ENCODE measurements at regions not wholly inside any gene's neighbourhood (a gene's known extent, or its start where the extent isn't known, plus 50 kb on each side); places are given as distances from the start of the nearest gene placed in this dataset.

DNA sequence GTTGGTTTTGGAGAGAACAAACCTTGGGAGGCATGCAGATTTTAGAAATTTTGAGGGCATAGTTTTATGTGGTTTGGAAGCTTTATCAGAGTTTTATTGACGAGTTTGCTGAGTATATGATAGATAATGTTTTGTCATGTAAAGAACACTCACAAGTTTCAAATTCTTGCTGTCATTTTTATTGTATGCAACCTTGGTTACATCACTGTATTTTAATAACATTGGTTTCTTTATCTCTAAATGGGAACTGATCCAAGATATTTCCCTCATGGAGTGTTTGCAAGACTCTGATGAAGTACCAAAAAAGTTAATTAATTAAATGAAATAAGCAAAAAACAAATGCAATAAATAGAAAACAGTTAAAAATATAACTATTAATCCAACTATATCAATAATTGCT, 170.3 kb downstream of the SMC2 start:
- TF ChIP-seq EZH2phosphoT487 (IDR thresholded peaks at IDR 0.05) (no peak), EZH2 (IDR thresholded peaks at IDR 0.05) (no peak)
- TF ChIP-seq, protein P1, sequence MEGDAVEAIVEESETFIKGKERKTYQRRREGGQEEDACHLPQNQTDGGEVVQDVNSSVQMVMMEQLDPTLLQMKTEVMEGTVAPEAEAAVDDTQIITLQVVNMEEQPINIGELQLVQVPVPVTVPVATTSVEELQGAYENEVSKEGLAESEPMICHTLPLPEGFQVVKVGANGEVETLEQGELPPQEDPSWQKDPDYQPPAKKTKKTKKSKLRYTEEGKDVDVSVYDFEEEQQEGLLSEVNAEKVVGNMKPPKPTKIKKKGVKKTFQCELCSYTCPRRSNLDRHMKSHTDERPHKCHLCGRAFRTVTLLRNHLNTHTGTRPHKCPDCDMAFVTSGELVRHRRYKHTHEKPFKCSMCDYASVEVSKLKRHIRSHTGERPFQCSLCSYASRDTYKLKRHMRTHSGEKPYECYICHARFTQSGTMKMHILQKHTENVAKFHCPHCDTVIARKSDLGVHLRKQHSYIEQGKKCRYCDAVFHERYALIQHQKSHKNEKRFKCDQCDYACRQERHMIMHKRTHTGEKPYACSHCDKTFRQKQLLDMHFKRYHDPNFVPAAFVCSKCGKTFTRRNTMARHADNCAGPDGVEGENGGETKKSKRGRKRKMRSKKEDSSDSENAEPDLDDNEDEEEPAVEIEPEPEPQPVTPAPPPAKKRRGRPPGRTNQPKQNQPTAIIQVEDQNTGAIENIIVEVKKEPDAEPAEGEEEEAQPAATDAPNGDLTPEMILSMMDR (IDR thresholded peaks at IDR 0.05), result no peak
- Histone ChIP-seq H3K4me3 (no peak overlapping the region), H3K27me3 (no peaks in the 10 kb centered on the region), H3F3A (ENCODE audit: low read depth) (no peaks in the 10 kb centered on the region), H3K4me2 (no peak overlapping the region), H2AFZ (replicated peaks) (no peak overlapping the region), H3K9ac (no peak overlapping the region), H3K9me3 (ENCODE audit: low read depth) (no peaks in the 10 kb centered on the region), H3K4me1 (no peaks in the 10 kb centered on the region), H3K79me2 (ENCODE audit: low read depth) (no peaks in the 10 kb centered on the region), H3K27ac (no peak overlapping the region), H3K36me3 (no peaks in the 10 kb centered on the region), H4K20me1 (ENCODE audit: low read depth) (no peaks in the 10 kb centered on the region)
- Mint-ChIP-seq H3K9me3 (no peaks in the 10 kb centered on the region), H3K4me1 (no peaks in the 10 kb centered on the region), H3K4me3 (no peak overlapping the region), H3K27ac (no peak overlapping the region), H3K27me3 (ENCODE audit: insufficient read depth, low read depth) (no peaks in the 10 kb centered on the region), H3K36me3 (no peaks in the 10 kb centered on the region)
- no peak for DNase-seq (ENCODE audit: low spot score)

DNA sequence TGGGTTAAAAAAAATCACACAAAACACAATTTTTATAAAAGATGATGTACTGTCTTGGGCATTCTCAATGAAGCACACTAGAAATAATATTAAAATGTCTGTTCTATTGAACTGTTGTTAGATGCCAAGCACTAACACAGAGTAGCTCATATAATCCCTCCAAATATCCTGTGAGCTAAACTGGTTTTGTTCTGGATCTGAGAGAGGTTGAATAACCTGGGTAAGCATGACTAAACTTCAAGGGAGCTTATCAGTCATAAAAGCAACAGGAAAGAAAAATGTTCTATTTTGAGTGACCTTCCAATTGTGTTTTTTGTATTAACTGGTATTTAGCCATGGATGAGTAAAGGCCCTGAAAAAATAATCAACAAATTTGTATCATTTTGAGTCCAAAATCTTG, 175.3 kb downstream of the SMC2 start:
- H3K27ac ChIP-seq, result no peak overlapping the region
- H3K36me3 Mint-ChIP-seq, result no peaks in the 10 kb centered on the region
- no peak for TF ChIP-seq EZH2 (IDR thresholded peaks at IDR 0.05)
- TF ChIP-seq, protein P1 (IDR thresholded peaks at IDR 0.05), result no peak
- TF ChIP-seq EZH2phosphoT487 (IDR thresholded peaks at IDR 0.05), result no peak

DNA sequence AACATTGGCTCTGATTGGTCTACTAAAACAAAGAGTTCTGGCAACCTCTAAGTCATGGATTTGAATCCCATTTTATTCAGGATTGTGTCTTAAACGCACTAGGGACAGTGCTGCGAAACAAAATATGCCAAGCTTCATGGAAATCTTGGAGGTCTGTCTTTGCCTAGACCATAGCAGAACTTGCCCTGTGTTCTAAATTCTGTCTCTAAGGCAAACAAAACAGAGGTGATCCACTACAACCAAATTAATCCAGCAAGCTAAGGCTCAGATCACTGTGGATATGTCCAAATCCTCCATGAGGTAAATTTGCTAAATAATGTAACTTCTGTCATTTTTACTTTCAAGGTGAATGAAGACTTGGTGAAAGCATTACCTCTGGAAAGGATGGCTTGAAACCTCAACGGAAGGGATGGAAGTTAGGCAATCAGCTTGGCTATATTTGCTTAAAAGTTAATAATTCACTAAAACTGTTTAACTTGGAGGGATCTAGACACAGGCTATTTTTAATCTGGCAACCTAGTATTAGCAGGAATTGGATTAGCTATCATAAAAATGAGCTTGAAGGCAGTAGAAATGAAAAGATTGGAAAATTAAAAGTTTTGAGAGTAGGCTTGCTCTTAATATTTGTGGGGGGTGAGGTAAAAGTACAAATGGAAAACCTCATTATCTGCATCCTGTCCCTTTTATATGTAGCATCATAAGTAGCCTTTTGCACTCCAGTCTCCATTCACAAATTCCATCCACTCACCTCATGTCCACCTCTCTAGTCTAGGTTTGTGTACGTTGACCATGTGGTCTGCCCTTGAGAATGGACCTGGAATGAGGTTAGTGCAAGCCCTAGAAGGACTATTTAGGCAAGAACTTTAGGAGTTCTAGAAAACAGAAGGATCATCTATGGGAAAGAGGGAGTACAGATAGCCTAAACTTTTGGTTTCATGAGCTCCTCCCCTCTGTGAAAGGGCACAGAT, 176.2 kb downstream of the SMC2 start:
- Histone ChIP-seq H3K9ac (no peak overlapping the region), H3K27ac (no peak overlapping the region), H3K4me2 (no peak overlapping the region), H3K4me1 (no peaks in the 10 kb centered on the region), H2AFZ (replicated peaks) (no peak overlapping the region), H3K9me3 (ENCODE audit: low read depth) (no peaks in the 10 kb centered on the region), H3K27me3 (no peaks in the 10 kb centered on the region), H3K4me3 (no peak overlapping the region), H4K20me1 (ENCODE audit: low read depth) (no peaks in the 10 kb centered on the region), H3K79me2 (ENCODE audit: low read depth) (no peaks in the 10 kb centered on the region), H3F3A (ENCODE audit: low read depth) (no peaks in the 10 kb centered on the region), H3K36me3 (no peaks in the 10 kb centered on the region)
- no peak overlapping the region for H3K27ac Mint-ChIP-seq
- TF ChIP-seq, protein P1 (IDR thresholded peaks at IDR 0.05), result no peak
- TF ChIP-seq EZH2 (IDR thresholded peaks at IDR 0.05), result no peak
- TF ChIP-seq EZH2phosphoT487 (IDR thresholded peaks at IDR 0.05), result no peak
- H3K4me3 Mint-ChIP-seq, result no peak overlapping the region
- DNase-seq (ENCODE audit: low spot score), result no peak
- H3K36me3 Mint-ChIP-seq, result no peaks in the 10 kb centered on the region
- no peaks in the 10 kb centered on the region for H3K9me3 Mint-ChIP-seq
- H3K4me1 Mint-ChIP-seq, result no peaks in the 10 kb centered on the region
- H3K27me3 Mint-ChIP-seq (ENCODE audit: insufficient read depth, low read depth), result no peaks in the 10 kb centered on the region

More for the DNA sequence above, 175.3 kb downstream of the SMC2 start:
- Histone ChIP-seq H3K27me3 (no peaks in the 10 kb centered on the region), H3K79me2 (ENCODE audit: low read depth) (no peaks in the 10 kb centered on the region), H3K9ac (no peak overlapping the region), H3F3A (ENCODE audit: low read depth) (no peaks in the 10 kb centered on the region), H3K4me3 (no peak overlapping the region), H2AFZ (replicated peaks) (no peak overlapping the region), H3K4me1 (no peaks in the 10 kb centered on the region), H4K20me1 (ENCODE audit: low read depth) (no peaks in the 10 kb centered on the region), H3K9me3 (ENCODE audit: low read depth) (no peaks in the 10 kb centered on the region), H3K4me2 (no peak overlapping the region), H3K36me3 (no peaks in the 10 kb centered on the region)
- Mint-ChIP-seq H3K9me3 (no peaks in the 10 kb centered on the region), H3K4me1 (no peaks in the 10 kb centered on the region), H3K27ac (no peak overlapping the region), H3K4me3 (no peak overlapping the region), H3K27me3 (ENCODE audit: insufficient read depth, low read depth) (no peaks in the 10 kb centered on the region)
- DNase-seq (ENCODE audit: low spot score), result no peak
